BLaER1 treated with 17β-estradiol and CSF1 and Interleukin-3, amounts not matched to agents 10 nM and 100 nM (cell line): ENCODE measurements at regions not wholly inside any gene's neighbourhood (a gene's known extent, or its start where the extent isn't known, plus 50 kb on each side); places are given as distances from the start of the nearest gene placed in this dataset.

Experiments
- H3K27ac ChIP-seq, 11 experiments: shearing (Covaris generic); formaldehyde crosslinking; 2 replicates each; pipeline ENCODE4 v1.8.1; 2022
- H3K27me3 ChIP-seq, 11 experiments: shearing (Covaris generic); formaldehyde crosslinking; 2 replicates each; pipeline ENCODE4 v1.8.1; 2022
- H3K36me3 ChIP-seq, 11 experiments: shearing (Covaris generic); formaldehyde crosslinking; 2 replicates each; pipeline ENCODE4 v1.8.1; 2022
- H3K4me1 ChIP-seq, 10 experiments: shearing (Covaris generic); formaldehyde crosslinking; 2 replicates each; pipeline ENCODE4 v1.8.1; 2022
- H3K4me2 ChIP-seq, 11 experiments: shearing (Covaris generic); formaldehyde crosslinking; 2 replicates each; pipeline ENCODE4 v1.8.1; 2022
- H3K4me3 ChIP-seq, 10 experiments: shearing (Covaris generic); formaldehyde crosslinking; 2 replicates each; pipeline ENCODE4 v1.8.1; 2022
- H3K9ac ChIP-seq, 11 experiments: shearing (Covaris generic); formaldehyde crosslinking; 2 replicates each; pipeline ENCODE4 v1.8.1; 2022
- H3K9me3 ChIP-seq, 11 experiments: shearing (Covaris generic); formaldehyde crosslinking; replicated peaks in 1 of 11; 2 replicates each; pipeline ENCODE4 v1.8.1; 2022
- H4K20me1 ChIP-seq, 11 experiments: shearing (Covaris generic); formaldehyde crosslinking; 2 replicates each; pipeline ENCODE4 v1.8.1; 2022
- Cebpa-rat ChIP-seq, 11 experiments: shearing (Covaris generic); IDR thresholded peaks; 2 replicates each; pipeline ENCODE4 v1.8.1; 2022

DNA sequence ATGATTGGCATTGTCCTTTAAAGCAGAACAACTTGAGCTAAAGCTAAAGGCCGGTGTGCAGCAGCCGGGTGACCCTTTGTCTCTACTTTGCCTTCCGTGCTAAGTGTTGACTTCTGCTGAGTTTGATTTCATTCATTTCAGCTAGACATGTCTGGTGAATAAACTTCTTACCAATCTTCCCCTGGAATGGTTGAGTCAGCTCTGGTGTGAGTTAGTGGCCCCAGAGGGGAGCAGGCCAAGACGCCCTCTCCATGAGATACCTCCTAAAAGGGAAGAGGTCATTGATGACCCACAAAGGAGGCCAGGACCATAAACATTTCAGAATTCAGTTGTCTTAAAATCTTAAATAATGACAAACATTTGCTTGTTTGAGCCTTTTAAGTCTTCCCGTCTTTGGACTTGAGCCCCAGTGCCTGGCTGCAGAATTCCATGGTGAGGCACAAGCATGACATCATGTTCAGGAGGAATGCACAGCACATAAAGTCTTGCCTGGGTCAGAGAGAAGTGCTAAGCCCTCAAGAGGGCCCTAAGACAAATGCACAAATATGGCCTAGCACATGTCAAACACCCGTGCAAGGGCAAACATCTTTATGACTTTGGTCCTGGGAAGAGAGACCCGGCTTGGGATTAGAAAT, 96.3 kb upstream of the NEDD9 start:
- peaks cover 0 to 48% (median 0%) of the 10 kb centered on the region in 11 experiments; a peak in 4 of 22 replicates for H3K36me3 ChIP-seq
- H3K9ac ChIP-seq = no peak overlapping the region
- H3K27ac ChIP-seq = no peak overlapping the region
- peak overlapping the region in 10 of 11 experiments; percentile 57 to 81 (median 71); a peak in 17 of 22 replicates for H3K4me2 ChIP-seq
- H3K4me1 ChIP-seq = peaks cover 37 to 86% (median 46%) of the 10 kb centered on the region in 10 experiments
- H3K4me3 ChIP-seq = no peak overlapping the region
- peaks cover 0 to 3% (median 0%) of the 10 kb centered on the region in 11 experiments; a peak in 1 of 22 replicates for H4K20me1 ChIP-seq
- no peaks in the 10 kb centered on the region for H3K27me3 ChIP-seq
- TF ChIP-seq Cebpa-rat (IDR thresholded peaks at IDR 0.05) = no peak
- no peaks in the 10 kb centered on the region for H3K9me3 ChIP-seq

DNA sequence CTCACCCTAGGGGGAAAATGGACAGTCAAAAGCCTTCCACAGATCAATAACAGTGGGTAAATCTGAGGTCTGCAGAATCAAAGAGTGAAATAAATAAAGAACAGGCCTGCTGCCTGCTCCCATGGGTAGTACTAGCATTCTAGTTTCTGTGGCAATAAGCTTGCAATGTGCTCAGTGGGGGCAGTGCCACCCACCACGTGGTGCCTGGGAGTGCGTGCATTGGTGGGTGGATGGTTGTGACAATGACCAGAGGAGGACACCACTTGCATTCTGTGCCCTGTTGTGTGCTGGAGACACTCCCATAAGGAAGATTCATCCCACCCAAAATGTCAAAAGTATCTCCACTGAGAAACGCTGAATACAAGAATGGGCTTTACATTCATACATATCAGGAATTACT, 95.5 kb upstream of the NEDD9 start:
- Histone ChIP-seq H3K36me3 (peaks cover 0 to 42% (median 0%) of the 10 kb centered on the region in 11 experiments; a peak in 4 of 22 replicates), H3K4me1 (peaks cover 29 to 87% (median 42%) of the 10 kb centered on the region in 10 experiments), H3K4me3 (no peak overlapping the region), H3K9me3 (no peaks in the 10 kb centered on the region), H4K20me1 (peaks cover 0 to 3% (median 0%) of the 10 kb centered on the region in 11 experiments; a peak in 1 of 22 replicates), H3K27me3 (no peaks in the 10 kb centered on the region), H3K9ac (no peak overlapping the region), H3K27ac (no peak overlapping the region), H3K4me2 (peak overlapping the region in 1 of 11 experiments; percentile 18; a peak in 1 of 22 replicates)
- no peak for TF ChIP-seq Cebpa-rat (IDR thresholded peaks at IDR 0.05)

DNA sequence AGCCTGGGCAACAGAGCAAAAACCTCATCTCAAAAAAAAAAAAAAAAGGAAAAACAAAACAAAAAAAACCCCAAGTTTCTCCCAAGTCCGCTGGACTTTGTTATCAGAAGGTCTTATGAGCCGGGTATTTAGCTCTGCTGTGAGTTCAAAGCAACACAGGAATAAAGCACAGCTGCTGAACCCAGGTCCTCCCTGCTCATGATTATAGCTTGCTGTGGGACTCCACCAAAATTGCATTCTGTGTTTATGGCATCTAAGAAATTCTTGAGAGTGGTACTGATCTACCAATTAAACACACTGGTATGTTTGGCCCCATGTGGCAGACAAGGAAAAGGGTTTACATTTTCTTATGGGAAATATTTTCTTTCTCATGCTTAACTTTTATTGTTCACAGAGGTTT, 93.6 kb upstream of the NEDD9 start:
- H3K9me3 ChIP-seq = no peaks in the 10 kb centered on the region

DNA sequence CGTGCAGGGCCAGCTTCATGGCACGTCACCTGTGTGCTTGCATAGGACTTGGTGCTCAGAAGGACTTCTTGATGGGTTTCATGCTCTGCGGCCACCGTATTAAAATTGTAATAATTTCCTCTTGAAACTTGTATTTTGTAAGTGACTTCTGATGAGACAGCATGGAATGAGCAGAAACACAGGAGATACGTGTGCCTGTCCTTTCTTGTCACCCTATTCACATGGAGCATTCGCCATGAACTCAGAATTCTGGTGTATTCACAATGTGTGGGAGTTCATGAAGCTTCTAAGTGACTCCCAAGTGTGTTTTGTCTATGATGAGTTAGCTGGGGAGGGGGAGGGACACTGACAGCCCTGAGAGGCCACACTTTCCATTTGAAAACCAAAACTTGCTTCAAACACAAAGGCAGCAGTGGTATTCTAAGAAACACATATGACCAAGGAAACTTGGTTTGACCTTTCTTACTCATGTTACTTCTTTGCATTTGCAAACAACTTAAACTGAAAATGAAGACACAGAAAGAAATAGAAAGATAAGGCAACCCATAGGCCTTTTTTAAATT, 92.1 kb upstream of the NEDD9 start:
- Histone ChIP-seq H4K20me1 (no peaks in the 10 kb centered on the region; a peak in 1 of 22 replicates), H3K4me3 (no peak overlapping the region), H3K4me1 (peaks cover 6 to 67% (median 16%) of the 10 kb centered on the region in 10 experiments), H3K9me3 (no peaks in the 10 kb centered on the region), H3K9ac (no peak overlapping the region), H3K36me3 (peaks cover 0 to 44% (median 0%) of the 10 kb centered on the region in 11 experiments; a peak in 4 of 22 replicates), H3K27me3 (no peaks in the 10 kb centered on the region), H3K27ac (no peak overlapping the region), H3K4me2 (peak overlapping the region in 7 of 11 experiments; percentile 6 to 69 (median 45); a peak in 7 of 22 replicates)
- TF ChIP-seq Cebpa-rat (IDR thresholded peaks at IDR 0.05) = no peak

More for the DNA sequence above, 93.6 kb upstream of the NEDD9 start:
- peaks cover 0 to 44% (median 0%) of the 10 kb centered on the region in 11 experiments; a peak in 4 of 22 replicates for H3K36me3 ChIP-seq
- no peak overlapping the region for H3K4me3 ChIP-seq
- TF ChIP-seq Cebpa-rat (IDR thresholded peaks at IDR 0.05) = no peak
- H4K20me1 ChIP-seq = peaks cover 0 to 3% (median 0%) of the 10 kb centered on the region in 11 experiments; a peak in 1 of 22 replicates
- H3K27me3 ChIP-seq = no peaks in the 10 kb centered on the region
- no peak overlapping the region for H3K9ac ChIP-seq
- peaks cover 22 to 79% (median 31%) of the 10 kb centered on the region in 10 experiments for H3K4me1 ChIP-seq
- no peak overlapping the region for H3K4me2 ChIP-seq
- H3K27ac ChIP-seq = no peak overlapping the region

GRCh38 chr6:11323666-11324452, 91.4 kb upstream of the NEDD9 start:
- Histone ChIP-seq H3K27ac (0 out of 22 replicates have a peak overlapping the region, but pooled peaks of 1 of the 11 experiments have one; percentile 22), H3K27me3 (no peaks in the 10 kb centered on the region), H3K4me2 (peak overlapping the region in 7 of 11 experiments; percentile 6 to 69 (median 45); a peak in 12 of 22 replicates), H3K4me3 (no peak overlapping the region), H4K20me1 (no peaks in the 10 kb centered on the region; a peak in 1 of 22 replicates), H3K9ac (no peak overlapping the region), H3K9me3 (no peaks in the 10 kb centered on the region), H3K36me3 (peaks cover 0 to 39% (median 0%) of the 10 kb centered on the region in 11 experiments; a peak in 4 of 22 replicates), H3K4me1 (peaks cover 0 to 67% (median 9%) of the 10 kb centered on the region in 10 experiments; a peak in 11 of 20 replicates)
- TF ChIP-seq Cebpa-rat (IDR thresholded peaks at IDR 0.05) = no peak

DNA sequence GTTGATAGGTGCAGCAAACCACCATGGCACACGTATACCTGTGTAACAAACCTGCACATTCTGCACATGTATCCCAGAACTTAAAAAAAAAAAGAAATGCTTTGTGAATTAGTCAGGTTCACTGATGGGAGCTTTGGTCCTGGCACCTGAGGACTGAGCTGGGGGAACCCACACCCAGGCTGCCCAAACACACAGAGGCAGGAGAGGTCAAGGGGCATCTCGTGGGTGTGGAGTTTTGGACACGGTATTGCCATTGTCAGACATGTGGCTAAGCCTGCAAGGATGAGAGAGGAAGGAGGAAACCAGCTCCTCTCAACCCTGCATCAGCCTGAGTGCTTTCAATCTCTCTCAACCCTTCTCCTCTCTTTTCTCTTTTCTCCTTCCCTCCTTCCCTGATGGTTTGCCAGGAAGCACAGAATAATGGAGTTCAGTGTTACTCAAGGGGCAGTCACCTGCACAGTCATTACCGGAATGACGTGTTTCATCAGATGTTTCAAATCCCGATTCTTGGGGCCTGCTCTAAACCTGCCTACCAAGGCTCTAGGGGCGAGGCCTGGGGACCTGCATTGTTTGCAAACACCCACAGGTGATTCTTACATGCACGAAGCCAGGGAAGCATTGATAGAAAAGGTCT, 89.9 kb upstream of the NEDD9 start:
- Histone ChIP-seq H4K20me1 (no peaks in the 10 kb centered on the region; a peak in 1 of 22 replicates), H3K27ac (no peak overlapping the region), H3K27me3 (no peaks in the 10 kb centered on the region), H3K9ac (no peak overlapping the region), H3K4me1 (peaks cover 0 to 71% (median 12%) of the 10 kb centered on the region in 10 experiments; a peak in 11 of 20 replicates), H3K9me3 (0 out of 22 replicates have a peak, but pooled peaks cover 0 to 4% (median 0%) of the 10 kb centered on the region in 11 experiments), H3K36me3 (peaks cover 0 to 33% (median 0%) of the 10 kb centered on the region in 11 experiments; a peak in 4 of 22 replicates), H3K4me2 (no peak overlapping the region; a peak in 1 of 22 replicates), H3K4me3 (no peak overlapping the region)
- TF ChIP-seq Cebpa-rat (IDR thresholded peaks at IDR 0.05) = no peak

GRCh38 chr6:11320914-11321597, 88.6 kb upstream of the NEDD9 start:
- no peak for TF ChIP-seq Cebpa-rat (IDR thresholded peaks at IDR 0.05)
- peaks cover 0 to 32% (median 0%) of the 10 kb centered on the region in 11 experiments; a peak in 3 of 22 replicates for H3K36me3 ChIP-seq
- no peak overlapping the region for H3K9ac ChIP-seq
- H3K4me3 ChIP-seq = no peak overlapping the region
- H3K27ac ChIP-seq = no peak overlapping the region
- H3K27me3 ChIP-seq = no peaks in the 10 kb centered on the region
- H4K20me1 ChIP-seq = no peaks in the 10 kb centered on the region; a peak in 1 of 22 replicates
- 0 out of 22 replicates have a peak, but pooled peaks cover 0 to 4% (median 0%) of the 10 kb centered on the region in 11 experiments for H3K9me3 ChIP-seq
- peaks cover 0 to 75% (median 12%) of the 10 kb centered on the region in 10 experiments; a peak in 11 of 20 replicates for H3K4me1 ChIP-seq
- H3K4me2 ChIP-seq = no peak overlapping the region
